OCI-LY1 (cell line): ENCODE measurements at regions not wholly inside any gene's neighbourhood (a gene's known extent, or its start where the extent isn't known, plus 50 kb on each side); places are given as distances from the start of the nearest gene placed in this dataset.

Experiments
- H2AFZ ChIP-seq: fragments of 200-600 bp; sonication (generic), shearing (Covaris generic); 2 replicates; pipeline ENCODE4 v1.6.0; 2014; ENCODE audit warnings: antibody characterized with exemption, mild to moderate bottlenecking, low read length
- H3F3A ChIP-seq: fragments of 200-600 bp; sonication (generic), shearing (Covaris generic); 2 replicates; pipeline ENCODE4 v1.6.0; 2014; ENCODE audit warnings: mild to moderate bottlenecking, antibody characterized with exemption, low read length, moderate library complexity; ENCODE audit not compliant: insufficient read depth
- H3K27ac ChIP-seq: fragments of 200-600 bp; sonication (generic); 2 replicates; pipeline ENCODE4 v1.5.1; 2014; ENCODE audit warnings: low read length, mixed run types, mild to moderate bottlenecking, low read depth; ENCODE audit not compliant: poor library complexity, severe bottlenecking
- H3K27me3 ChIP-seq: fragments of 200-600 bp; sonication (generic); 2 replicates; pipeline ENCODE4 v1.6.0; 2014; ENCODE audit warnings: antibody characterized with exemption, mild to moderate bottlenecking, low read length, moderate library complexity; ENCODE audit not compliant: insufficient read depth
- H3K36me3 ChIP-seq: fragments of 200-600 bp; sonication (generic); 2 replicates; pipeline ENCODE4 v1.6.1; 2014; ENCODE audit warnings: mild to moderate bottlenecking, antibody characterized with exemption, low read length, moderate library complexity, mixed read lengths; ENCODE audit not compliant: insufficient read depth
- H3K4me1 ChIP-seq: fragments of 200-600 bp; sonication (generic); 2 replicates; pipeline ENCODE4 v1.5.1; 2014; ENCODE audit warnings: mild to moderate bottlenecking, low read length, moderate library complexity; ENCODE audit not compliant: insufficient read depth, severe bottlenecking
- H3K4me2 ChIP-seq: fragments of 200-600 bp; sonication (generic), shearing (Covaris generic); 2 replicates; pipeline ENCODE4 v1.6.1; 2014; ENCODE audit warnings: low read length
- H3K4me3 ChIP-seq: fragments of 200-600 bp; sonication (generic); 2 replicates; pipeline ENCODE4 v1.5.1; 2014; ENCODE audit warnings: low read length, low read depth, mild to moderate bottlenecking, mixed read lengths; ENCODE audit not compliant: poor library complexity, severe bottlenecking
- H3K79me2 ChIP-seq: fragments of 200-600 bp; shearing (Covaris generic); 2 replicates; pipeline ENCODE4 v1.6.1; 2016; ENCODE audit warnings: mixed run types, low read length, mixed read lengths; ENCODE audit not compliant: insufficient read depth
- H3K9ac ChIP-seq: fragments of 200-600 bp; sonication (generic), shearing (Covaris generic); 2 replicates; pipeline ENCODE4 v1.6.1; 2014; ENCODE audit warnings: mild to moderate bottlenecking, low read length, mixed read lengths
- H3K9me2 ChIP-seq: fragments of 200-600 bp; sonication (generic), shearing (Covaris generic); 2 replicates; pipeline ENCODE4 v1.6.1; 2014; ENCODE audit warnings: low read depth, mild to moderate bottlenecking, low read length, mixed read lengths
- H3K9me3 ChIP-seq: fragments of 200-600 bp; shearing (Covaris generic); 2 replicates; pipeline ENCODE4 v1.6.1; 2014; ENCODE audit warnings: low read length, mixed read lengths
- H4K20me1 ChIP-seq: fragments of 200-600 bp; sonication (generic), shearing (Covaris generic); 2 replicates; pipeline ENCODE4 v1.6.0; 2016; ENCODE audit warnings: mild to moderate bottlenecking, low read length; ENCODE audit not compliant: insufficient read depth
- CTCF ChIP-seq: fragments of 200-600 bp; sonication (generic), shearing (Covaris generic); IDR thresholded peaks from 2 replicates; pipeline ENCODE4 v1.5.1; 2017; ENCODE audit warnings: mild to moderate bottlenecking, antibody characterized with exemption, low read length, moderate library complexity, mixed read lengths
- EZH2 ChIP-seq: fragments of 200-600 bp; sonication (generic), shearing (Covaris generic); IDR thresholded peaks from 2 replicates; pipeline ENCODE4 v1.8.0; 2017; ENCODE audit warnings: borderline replicate concordance, mixed run types, mild to moderate bottlenecking, antibody characterized with exemption, low read length, moderate library complexity, mixed read lengths

- H3K36me3 ChIP-seq: no peaks in the 10 kb centered on the region
- TF ChIP-seq EZH2 (no peak), CTCF (no peak)
- H2AFZ ChIP-seq: no peak overlapping the region
- no peak overlapping the region for H3K4me3 ChIP-seq
- H3F3A ChIP-seq: no peaks in the 10 kb centered on the region
- H3K4me2 ChIP-seq: no peak overlapping the region
- no peak overlapping the region for H3K27ac ChIP-seq
- no peaks in the 10 kb centered on the region for H3K4me1 ChIP-seq
- H3K9me2 ChIP-seq: no peaks in the 10 kb centered on the region
- H3K79me2 ChIP-seq: no peaks in the 10 kb centered on the region
- no peaks in the 10 kb centered on the region for H4K20me1 ChIP-seq
- H3K9ac ChIP-seq: no peak overlapping the region
- H3K27me3 ChIP-seq: no peaks in the 10 kb centered on the region
- H3K9me3 ChIP-seq: no peaks in the 10 kb centered on the region
Observed at GRCh38 chr3:162992741-162993140, 1496.1 kb downstream of the OTOL1 start.

- no peaks in the 10 kb centered on the region for H3K79me2 ChIP-seq
- H3F3A ChIP-seq: no peaks in the 10 kb centered on the region
- H4K20me1 ChIP-seq: no peaks in the 10 kb centered on the region
- no peaks in the 10 kb centered on the region for H3K36me3 ChIP-seq
- H3K9me2 ChIP-seq: no peaks in the 10 kb centered on the region
- no peak overlapping the region for H3K4me2 ChIP-seq
- no peak for TF ChIP-seq CTCF
- TF ChIP-seq EZH2: no peak
- H3K9me3 ChIP-seq: no peaks in the 10 kb centered on the region
- H3K9ac ChIP-seq: no peak overlapping the region
- H2AFZ ChIP-seq: no peak overlapping the region
- no peak overlapping the region for H3K4me3 ChIP-seq
- H3K4me1 ChIP-seq: no peaks in the 10 kb centered on the region
- no peak overlapping the region for H3K27ac ChIP-seq
- no peaks in the 10 kb centered on the region for H3K27me3 ChIP-seq
Observed at GRCh38 chr3:162994165-162994564, 1497.6 kb downstream of the OTOL1 start.

GRCh38 chr3:162996368-162996767, 1499.8 kb downstream of the OTOL1 start:
- H3K36me3 ChIP-seq: no peaks in the 10 kb centered on the region
- H2AFZ ChIP-seq: no peak overlapping the region
- TF ChIP-seq CTCF (no peak), EZH2 (no peak)

More at GRCh38 chr3:162996368-162996767, 1499.8 kb downstream of the OTOL1 start:
- no peaks in the 10 kb centered on the region for H3K4me1 ChIP-seq
- H3K27me3 ChIP-seq: no peaks in the 10 kb centered on the region
- no peaks in the 10 kb centered on the region for H3F3A ChIP-seq
- H3K4me2 ChIP-seq: no peak overlapping the region
- no peaks in the 10 kb centered on the region for H4K20me1 ChIP-seq
- H3K9ac ChIP-seq: no peak overlapping the region
- H3K27ac ChIP-seq: no peak overlapping the region
- no peaks in the 10 kb centered on the region for H3K79me2 ChIP-seq
- no peaks in the 10 kb centered on the region for H3K9me2 ChIP-seq
- H3K4me3 ChIP-seq: no peak overlapping the region
- no peaks in the 10 kb centered on the region for H3K9me3 ChIP-seq
